ENCODE measurements at regions not wholly inside any gene's neighbourhood (a gene's known extent, or its start where the extent isn't known, plus 50 kb on each side); places are given as distances from the start of the nearest gene placed in this dataset.
"Not testable (repeated sequence)": the region's sequence is repeated elsewhere in the genome, so short reads cannot be mapped to it uniquely, and the experiment has no call there.

GRCh38 chr3:84679211-84679610 is 279.6 kb upstream of the CADM2 start:
- DNase-seq (ENCODE audit: low spot score) = no peak

GRCh38 chr3:84680700-84681099 is 278.1 kb upstream of the CADM2 start:
- DNase-seq (ENCODE audit: low spot score) = no peak

- no peak for DNase-seq (ENCODE audit: low spot score)
Observed at GRCh38 chr3:84683493-84683892, 275.3 kb upstream of the CADM2 start.

GRCh38 chr3:84685467-84685866 is 273.3 kb upstream of the CADM2 start:
- no peak for DNase-seq (ENCODE audit: low spot score)

GRCh38 chr3:84692261-84692660 is 266.5 kb upstream of the CADM2 start:
- no peak for DNase-seq (ENCODE audit: low spot score)

- not testable (repeated sequence) for DNase-seq (ENCODE audit: low spot score)
Observed at GRCh38 chr3:84710288-84710687, 248.5 kb upstream of the CADM2 start.

- DNase-seq (ENCODE audit: low spot score) = no peak
Observed at GRCh38 chr3:84717894-84718293, 240.9 kb upstream of the CADM2 start.

GRCh38 chr3:84724877-84725276 is 233.9 kb upstream of the CADM2 start:
- no peak for DNase-seq (ENCODE audit: low spot score)

- no peak for DNase-seq (ENCODE audit: low spot score)
Observed at GRCh38 chr3:84727616-84728015, 231.2 kb upstream of the CADM2 start.

- DNase-seq (ENCODE audit: low spot score) = not testable (repeated sequence)
Observed at GRCh38 chr3:84734731-84735130, 224.1 kb upstream of the CADM2 start.

- no peak for DNase-seq (ENCODE audit: low spot score)
Observed at GRCh38 chr3:84738086-84738485, 220.7 kb upstream of the CADM2 start.

GRCh38 chr3:84742915-84743425 is 215.8 kb upstream of the CADM2 start:
- DNase-seq (ENCODE audit: low spot score) = no peak

GRCh38 chr3:84744130-84744529 is 214.7 kb upstream of the CADM2 start:
- DNase-seq (ENCODE audit: low spot score) = no peak

GRCh38 chr3:84755860-84756259 is 202.9 kb upstream of the CADM2 start:
- DNase-seq (ENCODE audit: low spot score) = no peak

- DNase-seq (ENCODE audit: low spot score) = no peak
Observed at GRCh38 chr3:84759361-84759760, 199.4 kb upstream of the CADM2 start.

GRCh38 chr3:84772841-84773240 is 185.9 kb upstream of the CADM2 start:
- no peak for DNase-seq (ENCODE audit: low spot score)

GRCh38 chr3:84783281-84783680 is 175.5 kb upstream of the CADM2 start:
- no peak for DNase-seq (ENCODE audit: low spot score)

GRCh38 chr3:84789961-84790360 is 168.8 kb upstream of the CADM2 start:
- DNase-seq (ENCODE audit: low spot score) = no peak

- no peak for DNase-seq (ENCODE audit: low spot score)
Observed at GRCh38 chr3:84806958-84807357, 151.8 kb upstream of the CADM2 start.

GRCh38 chr3:84820126-84820525 is 138.7 kb upstream of the CADM2 start:
- no peak for DNase-seq (ENCODE audit: low spot score)

- no peak for DNase-seq (ENCODE audit: low spot score)
Observed at GRCh38 chr3:84820906-84821305, 137.9 kb upstream of the CADM2 start.

- no peak for DNase-seq (ENCODE audit: low spot score)
Observed at GRCh38 chr3:84825817-84826216, 133.0 kb upstream of the CADM2 start.

GRCh38 chr3:84830476-84830875 is 128.3 kb upstream of the CADM2 start:
- no peak for DNase-seq (ENCODE audit: low spot score)

- no peak for DNase-seq (ENCODE audit: low spot score)
Observed at GRCh38 chr3:84835366-84835765, 123.4 kb upstream of the CADM2 start.

- DNase-seq (ENCODE audit: low spot score) = peak; percentile 2
Observed at GRCh38 chr3:84836961-84837360, 121.8 kb upstream of the CADM2 start.

All from HuH-7 (cell line).